NCI-H2196 treated with DMSO at 0.1 percent for 48 hours (cell line): ENCODE measurements at regions not wholly inside any gene's neighbourhood (a gene's known extent, or its start where the extent isn't known, plus 50 kb on each side); places are given as distances from the start of the nearest gene placed in this dataset.

Source experiments
- DNase-seq: peaks from one replicate; lab custom pipeline; 2025; ENCODE audit not compliant: unreplicated experiment; lab: John Stamatoyannopoulos, UW

DNA sequence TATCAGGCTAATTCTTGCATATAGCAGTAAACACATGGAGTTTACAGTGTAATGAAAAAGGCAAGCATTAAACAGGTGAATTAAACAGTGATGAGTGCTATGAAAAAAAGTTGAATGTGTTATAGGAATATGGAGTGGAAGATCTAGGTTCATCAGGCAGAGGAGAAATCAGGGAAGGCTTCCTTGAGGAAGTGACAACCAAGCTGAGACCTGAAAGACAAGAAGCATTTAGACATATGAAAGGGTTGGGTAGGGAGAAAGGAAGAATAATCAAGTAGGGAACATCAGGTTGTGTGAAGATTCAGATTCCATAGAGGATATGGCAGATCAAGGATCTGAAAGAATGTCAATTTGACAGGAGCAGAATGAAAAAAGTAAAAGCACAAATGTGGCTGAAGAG lies 612.5 kb downstream of the PRELID2 start:
- DNase-seq: no peak

DNA sequence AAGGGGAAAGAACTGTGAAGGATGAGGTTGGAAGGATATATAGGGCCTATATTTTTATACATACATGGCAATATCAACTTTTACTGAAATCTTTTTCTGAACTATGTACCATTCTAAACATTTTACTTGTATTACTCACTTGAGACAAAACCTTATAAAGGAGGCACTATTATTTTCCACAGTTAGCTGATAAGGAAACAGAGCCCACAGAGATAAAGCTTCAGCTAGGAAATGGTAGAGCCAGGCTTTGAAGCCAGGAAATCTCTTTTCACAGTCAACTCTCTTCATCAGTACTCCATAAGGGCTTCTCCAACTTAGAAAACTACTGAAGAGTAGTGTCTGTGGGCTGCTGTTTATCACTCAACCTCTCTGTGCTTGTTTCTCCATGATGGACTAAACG lies 613.7 kb downstream of the PRELID2 start:
- DNase-seq: no peak

GRCh38 chr5:145220481-145220880 lies 614.7 kb downstream of the PRELID2 start:
- DNase-seq: no peak

- DNase-seq: no peak
Measured at GRCh38 chr5:145218982-145219381, 616.2 kb downstream of the PRELID2 start.

GRCh38 chr5:145218019-145218418 lies 617.1 kb downstream of the PRELID2 start:
- no peak for DNase-seq

GRCh38 chr5:145210020-145210419 lies 625.1 kb downstream of the PRELID2 start:
- no peak for DNase-seq

GRCh38 chr5:145205546-145205945 lies 629.6 kb downstream of the PRELID2 start:
- no peak for DNase-seq

DNA sequence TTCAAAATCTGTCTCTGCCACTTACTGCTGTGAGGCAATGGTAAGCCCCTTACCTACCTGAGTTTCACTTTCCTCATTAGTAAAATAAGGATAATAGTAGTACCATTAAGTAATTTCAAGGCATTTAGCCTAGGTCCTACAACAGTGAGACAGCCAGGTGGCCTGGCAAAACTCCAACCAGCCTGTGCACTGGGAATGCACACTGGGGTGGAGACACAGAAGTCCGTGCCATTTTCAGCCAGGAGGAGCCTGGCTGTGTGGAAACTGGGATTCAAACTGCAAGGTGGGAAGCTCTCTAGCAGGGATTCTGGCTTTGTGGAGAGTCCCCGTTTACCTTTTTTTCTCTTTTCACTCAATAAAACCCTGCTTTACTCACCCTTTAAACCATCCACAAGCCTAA lies 630.4 kb downstream of the PRELID2 start:
- no peak for DNase-seq

- DNase-seq: no peak
Measured at GRCh38 chr5:145203193-145203592, 631.9 kb downstream of the PRELID2 start.

DNA sequence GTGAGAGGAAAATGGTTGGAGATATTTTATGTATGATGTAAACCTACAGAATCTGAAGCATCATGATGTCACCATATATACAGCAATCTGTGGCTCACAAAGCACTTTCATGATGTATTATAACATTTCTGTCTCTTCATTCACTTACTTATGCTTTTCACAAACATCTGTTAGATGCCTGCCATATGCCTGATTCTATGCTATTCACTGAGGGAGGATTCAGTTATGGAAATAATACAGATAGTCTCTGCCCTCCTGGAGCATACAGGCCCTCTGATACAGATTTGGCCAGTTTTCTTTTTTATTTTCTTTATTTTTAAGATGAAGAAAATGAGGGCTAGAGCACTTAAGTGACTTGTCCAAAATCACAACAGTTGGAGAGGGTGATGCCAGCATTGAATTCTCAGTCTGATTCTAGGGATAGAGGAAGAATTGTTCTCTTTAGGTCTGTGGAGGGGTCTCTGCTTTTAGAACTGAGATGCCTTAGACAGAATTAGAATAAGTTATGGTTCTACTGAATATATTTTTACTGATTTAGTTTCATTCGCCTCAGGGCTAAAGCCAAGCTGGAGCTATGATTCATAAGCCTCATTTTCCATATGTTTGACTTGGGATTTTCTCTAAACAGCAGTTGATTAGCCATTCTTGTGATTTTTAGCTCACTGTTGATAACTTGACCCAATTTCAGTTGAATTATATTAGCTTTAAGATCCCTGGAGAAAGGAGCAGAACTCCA lies 636.4 kb downstream of the PRELID2 start:
- DNase-seq: no peak

GRCh38 chr5:145189746-145190145 lies 645.4 kb downstream of the PRELID2 start:
- no peak for DNase-seq

- no peak for DNase-seq
Measured at GRCh38 chr5:145180371-145180770, 654.8 kb downstream of the PRELID2 start.

DNA sequence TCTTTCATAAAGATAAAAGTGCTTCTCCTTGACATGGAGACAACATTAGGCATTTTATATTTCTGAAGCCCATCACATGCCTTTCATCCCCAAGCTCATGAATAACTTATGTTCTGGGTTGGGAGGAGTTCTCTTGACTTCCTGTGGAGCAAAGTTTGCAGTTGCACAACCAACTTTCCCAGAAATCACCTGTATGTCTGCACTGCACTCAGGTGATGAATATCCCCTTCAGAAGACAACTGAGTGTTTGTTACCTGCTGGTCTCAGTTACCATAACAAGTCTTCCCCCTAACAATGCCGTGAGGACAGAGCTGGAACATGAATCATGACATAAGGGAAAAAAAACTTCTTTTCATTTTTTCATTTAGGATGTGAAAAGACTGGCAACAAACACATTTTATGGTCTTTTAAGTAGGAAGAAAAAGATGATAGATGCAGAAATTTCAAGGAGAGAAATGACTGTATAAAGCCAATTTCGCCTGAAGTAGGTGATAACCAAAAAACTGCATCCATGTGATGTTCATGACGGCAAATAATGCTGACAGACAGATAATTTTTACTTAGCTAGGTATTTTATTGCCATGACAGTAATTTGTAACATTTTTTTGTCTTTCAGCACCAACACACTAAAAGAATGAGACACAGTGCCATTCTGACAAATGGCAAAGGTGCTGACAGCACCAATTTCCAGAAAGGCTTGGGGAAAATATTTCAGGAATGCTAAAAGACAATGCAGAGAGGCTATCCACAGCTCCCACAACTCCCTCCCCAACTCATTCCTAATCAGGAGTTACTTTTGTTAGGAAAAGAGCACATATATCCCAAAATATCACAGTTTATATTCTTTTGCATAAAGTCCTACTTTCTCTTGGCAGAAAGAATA lies 656.3 kb downstream of the PRELID2 start:
- no peak for DNase-seq

GRCh38 chr5:145176041-145176440 lies 659.1 kb downstream of the PRELID2 start:
- DNase-seq: no peak

DNA sequence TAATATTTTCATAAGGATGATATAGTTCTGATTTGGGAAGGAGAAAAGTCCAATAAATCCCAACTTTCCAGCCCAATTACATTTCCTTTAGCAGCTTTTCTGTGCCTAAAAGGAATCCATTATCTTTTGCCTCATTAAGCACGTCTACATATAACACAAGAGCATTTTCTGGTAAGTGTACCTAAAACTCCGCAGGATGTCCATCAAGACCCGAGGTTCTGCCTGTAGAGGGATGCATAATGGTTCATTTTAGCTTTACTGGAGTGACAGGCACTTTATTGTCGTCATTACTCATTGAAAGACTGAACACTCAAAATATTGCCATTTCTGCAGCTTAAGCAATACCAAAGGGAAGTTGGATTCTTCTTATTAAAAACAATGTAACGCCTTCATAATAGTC lies 669.0 kb downstream of the PRELID2 start:
- no peak for DNase-seq

DNA sequence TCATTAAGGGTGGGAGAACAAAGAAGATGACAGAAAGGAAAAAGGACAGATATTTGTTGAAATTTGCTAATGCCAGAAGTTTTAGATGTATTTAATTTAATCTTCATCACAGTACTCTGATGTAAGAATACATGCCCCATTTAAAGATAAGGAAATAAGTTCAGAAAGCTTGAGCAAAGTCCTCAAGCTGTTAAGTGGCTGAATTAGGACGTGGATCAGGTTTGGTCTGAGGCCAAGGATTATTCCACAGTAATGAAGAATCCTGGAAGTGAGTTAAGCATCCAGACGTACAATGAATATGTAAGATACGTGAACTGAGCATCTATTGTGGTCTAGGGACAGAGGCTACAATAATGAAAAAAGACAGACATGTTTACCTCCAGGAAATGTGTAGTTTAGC lies 671.3 kb downstream of the PRELID2 start:
- DNase-seq: no peak

GRCh38 chr5:145162626-145163025 lies 672.5 kb downstream of the PRELID2 start:
- no peak for DNase-seq

- no peak for DNase-seq
Measured at GRCh38 chr5:145161391-145161790, 673.8 kb downstream of the PRELID2 start.

DNA sequence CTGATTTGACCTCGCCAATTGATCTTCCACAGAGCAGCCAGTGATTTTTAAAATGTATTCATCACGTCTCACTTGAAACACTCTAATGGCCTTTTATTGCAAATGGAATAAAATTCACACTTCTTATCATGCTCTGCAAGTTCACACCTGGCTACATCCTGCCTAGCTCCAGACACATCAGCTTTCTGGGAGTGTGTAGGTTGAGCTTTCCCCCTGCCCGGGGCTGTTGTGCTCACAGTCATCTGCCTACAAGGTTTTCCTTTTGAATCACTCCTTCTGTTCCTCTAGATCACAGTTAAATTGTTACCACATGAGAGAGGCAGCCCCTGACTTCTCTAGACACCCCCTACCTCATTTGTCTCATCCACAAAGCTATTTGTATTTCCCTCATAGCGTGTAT lies 674.5 kb downstream of the PRELID2 start:
- DNase-seq: no peak

DNA sequence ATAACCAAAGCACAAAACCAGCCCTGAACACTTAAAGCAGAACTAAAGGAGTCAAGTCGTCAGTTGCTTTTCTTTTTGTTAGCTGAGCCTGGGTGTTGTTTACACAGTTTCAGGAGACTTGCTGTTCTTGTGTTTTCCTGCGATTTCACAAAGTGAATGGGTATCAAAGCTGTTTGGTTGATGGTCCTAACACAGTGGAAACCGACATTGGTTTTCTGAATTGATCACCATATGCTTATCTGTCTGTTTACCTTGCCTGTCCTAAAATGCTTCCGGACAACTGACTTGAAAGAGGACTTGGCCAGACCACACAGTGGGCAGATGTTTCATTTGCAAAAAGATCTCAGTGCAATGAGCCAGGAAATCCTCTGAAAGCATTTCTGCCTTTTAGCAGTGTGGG lies 676.4 kb downstream of the PRELID2 start:
- no peak for DNase-seq

- DNase-seq: no peak
Measured at GRCh38 chr5:145157841-145158240, 677.3 kb downstream of the PRELID2 start.

- no peak for DNase-seq
Measured at GRCh38 chr5:145141534-145141933, 693.6 kb downstream of the PRELID2 start.
